GM12878 (cell line): ENCODE measurements at regions not wholly inside any gene's neighbourhood (a gene's known extent, or its start where the extent isn't known, plus 50 kb on each side); places are given as distances from the start of the nearest gene placed in this dataset.

Experiments
- ATAC-seq: fragments of 200-7000 bp; cut with Tn5 transposase; 3 replicates; pipeline ENCODE4 v1.9.1; 2020; ENCODE audit warnings: mild to moderate bottlenecking, moderate library complexity
- BruUV-seq: library from RNA; stranded (reverse); fragments of 400-500 nt; replicated peaks from 2 replicates; lab custom pipeline; 2021; lab: Mats Ljungman, UMichigan
- CTCF ChIA-PET: fragments of 300-600 bp; sonication (Branson Sonifier 250); formaldehyde crosslinking; extraction: SDS; loops from one replicate; lab custom pipeline; 2021; ENCODE audit warnings: inconsistent platforms; lab: Yijun Ruan, JAX
- POLR2A ChIA-PET: fragments of 350-600 bp; formaldehyde crosslinking; extraction: SDS; loops from one replicate; lab custom pipeline; 2021; ENCODE audit warnings: inconsistent platforms; lab: Charles Lee
- RAD21 ChIA-PET: fragments of 300-600 bp; sonication (Branson Sonifier 250); formaldehyde crosslinking; loops from one replicate; lab custom pipeline; 2023; ENCODE audit warnings: antibody characterized with exemption; ENCODE audit not compliant: unreplicated experiment; lab: Charles Lee
- SMC1A ChIA-PET: fragments of 300-600 bp; sonication (Branson Sonifier 250); formaldehyde crosslinking; loops from one replicate; lab custom pipeline; 2023; ENCODE audit not compliant: unreplicated experiment, uncharacterized antibody; lab: Charles Lee
- DNase-seq: peaks from one replicate; pipeline ENCODE4 v3.0.0-alpha.2; 2011; ENCODE audit warnings: low read depth, low spot score
- FAIRE-seq: peaks from 3 replicates; lab custom pipeline; 2011; peaks lifted over from hg19 to GRCh38; lab: Jason Lieb, UNC
- H2AFZ ChIP-seq: 2 replicates; pipeline ENCODE4 v1.6.0; 2011; ENCODE audit warnings: low read depth, low read length, control low read depth; ENCODE audit not compliant: control insufficient read depth
- H3K27ac ChIP-seq: 2 replicates; pipeline ENCODE4 v1.5.1; 2011; ENCODE audit warnings: control low read depth; ENCODE audit not compliant: control insufficient read depth, insufficient read depth
- H3K27me3 ChIP-seq, 2 experiments: replicated peaks in 1 of 2; 2 replicates each; pipeline versions ENCODE4 v1.6.0 to v1.6.1; 2011; ENCODE audit warnings: low read length in 1 of 2; ENCODE audit not compliant: control insufficient read depth in 2 of 2, insufficient read depth in 2 of 2
- H3K36me3 ChIP-seq, 2 experiments: 2 replicates each; pipeline ENCODE4 v1.5.1; 2011; ENCODE audit warnings: low read length in 1 of 2; ENCODE audit not compliant: control insufficient read depth in 2 of 2, insufficient read depth in 2 of 2
- H3K4me1 ChIP-seq: 2 replicates; pipeline ENCODE4 v1.6.1; 2011; ENCODE audit warnings: mild to moderate bottlenecking, low read length, moderate library complexity, mixed read lengths; ENCODE audit not compliant: control insufficient read depth, insufficient read depth
- H3K4me2 ChIP-seq: 2 replicates; pipeline ENCODE4 v1.6.0; 2011; ENCODE audit warnings: control low read depth; ENCODE audit not compliant: control insufficient read depth, insufficient read depth
- H3K4me3 ChIP-seq: fragments of 200-600 bp; sonication (generic); 2 replicates; pipeline ENCODE4 v1.5.1; 2016
- H3K79me2 ChIP-seq: 2 replicates; pipeline ENCODE4 v1.6.0; 2011; ENCODE audit warnings: low read length; ENCODE audit not compliant: control insufficient read depth, insufficient read depth
- H3K9ac ChIP-seq: 2 replicates; pipeline ENCODE4 v1.8.0; 2011; ENCODE audit warnings: low read length, control low read depth, mixed read lengths; ENCODE audit not compliant: control insufficient read depth, insufficient read depth
- H3K9me3 ChIP-seq: replicated peaks from 3 replicates; pipeline ENCODE4 v1.5.1; 2011; ENCODE audit warnings: mild to moderate bottlenecking, low read length; ENCODE audit not compliant: control insufficient read depth, insufficient read depth
- H4K20me1 ChIP-seq: 2 replicates; pipeline ENCODE4 v1.6.0; 2011; ENCODE audit not compliant: control insufficient read depth, insufficient read depth
- ATF3 ChIP-seq: IDR thresholded peaks from 2 replicates; pipeline ENCODE4 v1.6.1; 2011; ENCODE audit warnings: low read depth, mild to moderate bottlenecking, low read length, moderate library complexity, borderline replicate concordance; ENCODE audit errors: extremely low read depth
- CEBPZ ChIP-seq: fragments of 150-350 bp; IDR thresholded peaks from 2 replicates; pipeline ENCODE4 v1.6.1; 2016; ENCODE audit warnings: low read depth, low read length
- IRF5 ChIP-seq: fragments of 450-650 bp; IDR thresholded peaks from 2 replicates; pipeline ENCODE4 v1.6.1; 2017; ENCODE audit warnings: borderline replicate concordance
- SIX5 ChIP-seq: IDR thresholded peaks from 2 replicates; pipeline ENCODE4 v1.6.1; 2011; ENCODE audit warnings: mild to moderate bottlenecking, low read depth, low read length, moderate library complexity; ENCODE audit not compliant: severe bottlenecking
- SRF ChIP-seq, 2 experiments: IDR thresholded peaks; 2 replicates each; pipeline ENCODE4 v1.6.1; 2011; ENCODE audit warnings: low read depth in 2 of 2, low read length in 2 of 2, mild to moderate bottlenecking in 1 of 2, moderate library complexity in 1 of 2
- YBX1 ChIP-seq: fragments of 450-650 bp; IDR thresholded peaks from 2 replicates; pipeline ENCODE4 v1.6.1; 2016; ENCODE audit warnings: antibody characterized with exemption
- WGBS: methylation state at CpG from one replicate; pipeline ENCODE4 v1.1.6; 2016; ENCODE audit warnings: low lambda C conversion rate; ENCODE audit not compliant: insufficient replicate concordance, insufficient coverage; ENCODE audit errors: missing lambda C conversion rate; 5-methylcytosine and 5-hydroxymethylcytosine counted together
- in situ Hi-C: fragments of 300-500 bp; cut with MboI; formaldehyde crosslinking; loops from 9 replicates; pipeline ENCODE4 v1.14.3; 2018; ENCODE audit warnings: mixed read lengths
- intact Hi-C: fragments of 100-400 bp; cut with micrococcal nuclease; formaldehyde crosslinking; loops from one replicate; pipeline ENCODE4 v1.14.2; 2022; ENCODE audit not compliant: unreplicated experiment

GRCh38 chr3:30370681-30371271, 235.6 kb upstream of the TGFBR2 start:
- ChIA-PET RAD21 (no interaction called here), CTCF (no interaction called here), POLR2A (no interaction called here), SMC1A (no interaction called here)
- TF ChIP-seq CEBPZ (no peak), SRF (IDR thresholded peaks at IDR 0.05; ENCODE audit: low read depth in 2 of 2, low read length in 2 of 2) (no peak), IRF5 (no peak), YBX1 (no peak), ATF3 (no peak), SIX5 (no peak)
- H2AFZ ChIP-seq = no peak overlapping the region
- no peaks in the 10 kb centered on the region for H3K79me2 ChIP-seq
- no peaks in the 10 kb centered on the region for H3K27me3 ChIP-seq
- no peaks in the 10 kb centered on the region for H3K9me3 ChIP-seq
- no peaks in the 10 kb centered on the region for H3K36me3 ChIP-seq
- no peak overlapping the region for H3K9ac ChIP-seq
- no peak for DNase-seq
- no peak for ATAC-seq
- no peak overlapping the region for H3K27ac ChIP-seq
- BruUV-seq = no TSS peak
- intact Hi-C loops (no loop called here), in situ Hi-C loops (no loop called here)
- H3K4me1 ChIP-seq = no peaks in the 10 kb centered on the region
- no peaks in the 10 kb centered on the region for H4K20me1 ChIP-seq
- H3K4me2 ChIP-seq = no peak overlapping the region
- FAIRE-seq = no peak
- 32% methylated on average over 5 of the region's 5 CpGs for WGBS
- no peak overlapping the region for H3K4me3 ChIP-seq
